ENCODE measurements at regions not wholly inside any gene's neighbourhood (a gene's known extent, or its start where the extent isn't known, plus 50 kb on each side); places are given as distances from the start of the nearest gene placed in this dataset.
"Not testable (repeated sequence)": the region's sequence is repeated elsewhere in the genome, so short reads cannot be mapped to it uniquely, and the experiment has no call there.

DNA sequence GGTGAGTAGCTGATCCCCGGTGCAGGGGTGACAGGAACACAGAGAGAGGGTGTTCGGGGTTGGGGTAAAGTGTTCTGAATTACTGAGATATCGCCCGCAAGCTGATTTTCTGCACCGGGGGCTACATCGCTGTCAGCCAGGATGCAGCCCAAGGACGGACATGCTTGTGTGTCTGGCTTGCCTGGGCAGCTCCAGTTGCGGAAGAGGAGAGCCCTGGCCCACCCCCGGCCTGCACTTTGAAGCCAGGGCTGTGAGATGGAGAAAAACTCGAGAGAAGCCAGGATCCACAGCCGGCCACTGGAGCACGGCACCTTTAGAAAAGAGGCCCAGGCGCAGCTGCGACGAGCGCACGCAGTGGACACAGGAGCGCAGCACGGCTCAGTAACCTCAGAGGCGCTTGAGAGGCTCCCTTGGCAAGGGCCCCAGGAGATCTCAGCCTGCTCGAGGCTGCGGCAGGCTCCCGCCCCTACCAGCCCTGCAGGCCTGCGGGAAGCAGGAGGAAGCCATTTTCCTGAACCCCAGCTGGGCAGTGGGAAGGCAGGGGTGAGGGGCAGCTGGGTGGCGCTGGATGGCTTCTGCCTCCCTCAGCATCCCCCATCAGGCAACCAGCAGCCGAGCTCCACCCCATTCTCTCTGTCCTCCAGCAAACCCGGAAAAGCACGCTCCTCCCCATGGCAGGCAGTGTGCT lies 59.2 kb downstream of the C9orf50 start:
- DNase-seq (ENCODE audit: extremely low read depth in 1 of 2, low read depth in 1 of 2), result no peak

DNA sequence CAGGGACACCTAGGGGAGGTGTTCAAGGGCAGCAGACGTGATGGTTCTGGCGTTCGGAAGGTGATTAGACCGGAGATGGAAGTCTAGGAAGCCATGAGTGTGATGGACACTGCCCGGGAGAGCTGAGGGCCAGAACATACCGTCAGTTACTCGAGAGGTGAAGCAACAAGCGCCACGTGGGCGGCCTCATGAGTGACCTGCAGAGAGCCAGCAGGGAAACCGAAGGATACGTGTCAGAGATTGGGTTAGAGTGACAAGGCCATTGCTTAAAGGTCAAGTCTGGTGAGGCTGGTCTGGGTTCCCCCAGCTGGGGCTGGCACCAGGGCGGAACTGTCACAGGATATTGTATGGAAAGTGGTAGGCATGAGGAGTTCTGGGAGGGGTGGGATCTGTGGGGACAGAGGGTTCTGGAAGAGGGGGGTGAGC lies 60.0 kb downstream of the C9orf50 start:
- no peak for DNase-seq (ENCODE audit: extremely low read depth in 1 of 2, low read depth in 1 of 2)

GRCh38 chr9:129559506-129559881 lies 61.4 kb downstream of the C9orf50 start:
- DNase-seq (ENCODE audit: extremely low read depth in 1 of 2, low read depth in 1 of 2), result no peak

GRCh38 chr9:129558551-129559505 lies 62.1 kb downstream of the C9orf50 start:
- DNase-seq (ENCODE audit: extremely low read depth in 1 of 2, low read depth in 1 of 2), result no peak

GRCh38 chr9:129558063-129558550 lies 62.8 kb downstream of the C9orf50 start:
- DNase-seq (ENCODE audit: extremely low read depth in 1 of 2, low read depth in 1 of 2), result no peak

DNA sequence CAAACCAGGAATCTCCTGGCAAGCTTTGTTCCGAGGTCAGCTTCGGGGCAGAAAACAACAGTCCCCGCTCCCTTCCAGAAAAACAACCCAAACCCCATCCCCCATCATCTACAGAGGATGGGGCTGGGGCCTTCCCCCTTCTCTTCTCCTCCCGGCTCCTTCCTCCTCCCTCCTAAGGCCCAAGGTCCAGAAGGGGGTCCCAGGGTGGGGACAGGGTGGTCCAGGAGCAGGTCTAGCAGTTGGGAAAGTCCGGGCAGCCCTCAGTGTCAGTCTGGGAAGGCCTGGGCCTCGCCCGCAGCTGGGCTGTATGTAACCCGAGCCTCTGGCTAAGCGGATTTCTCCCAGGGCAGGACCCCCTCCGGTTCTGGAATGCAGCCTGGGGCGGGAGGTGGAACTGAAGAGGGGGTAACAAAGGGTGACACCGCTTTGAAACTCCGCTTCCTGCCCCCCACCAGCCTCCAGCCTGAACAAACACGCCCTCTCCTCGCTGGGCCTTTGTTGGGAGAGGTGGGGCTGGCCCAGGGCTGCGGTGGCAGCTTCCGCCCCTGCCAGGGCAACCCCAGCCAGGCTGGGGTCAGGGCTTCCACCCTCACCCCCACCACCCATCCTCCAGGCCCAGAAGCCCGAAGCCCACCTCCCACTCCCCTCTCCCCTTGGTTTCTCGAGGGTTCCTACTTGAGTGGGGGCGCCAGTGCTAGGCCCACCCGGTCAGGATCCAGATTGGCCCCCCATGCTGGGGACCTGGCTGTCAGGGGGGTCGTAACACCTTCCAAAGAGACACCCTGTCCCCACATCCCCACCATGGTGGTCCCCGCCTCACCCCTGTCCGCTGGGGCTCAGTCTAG lies 63.5 kb downstream of the C9orf50 start:
- no peak for DNase-seq (ENCODE audit: extremely low read depth in 1 of 2, low read depth in 1 of 2)

- DNase-seq (ENCODE audit: extremely low read depth in 1 of 2, low read depth in 1 of 2), result no peak
Measured at GRCh38 chr9:129556491-129557191, 64.3 kb downstream of the C9orf50 start.

DNA sequence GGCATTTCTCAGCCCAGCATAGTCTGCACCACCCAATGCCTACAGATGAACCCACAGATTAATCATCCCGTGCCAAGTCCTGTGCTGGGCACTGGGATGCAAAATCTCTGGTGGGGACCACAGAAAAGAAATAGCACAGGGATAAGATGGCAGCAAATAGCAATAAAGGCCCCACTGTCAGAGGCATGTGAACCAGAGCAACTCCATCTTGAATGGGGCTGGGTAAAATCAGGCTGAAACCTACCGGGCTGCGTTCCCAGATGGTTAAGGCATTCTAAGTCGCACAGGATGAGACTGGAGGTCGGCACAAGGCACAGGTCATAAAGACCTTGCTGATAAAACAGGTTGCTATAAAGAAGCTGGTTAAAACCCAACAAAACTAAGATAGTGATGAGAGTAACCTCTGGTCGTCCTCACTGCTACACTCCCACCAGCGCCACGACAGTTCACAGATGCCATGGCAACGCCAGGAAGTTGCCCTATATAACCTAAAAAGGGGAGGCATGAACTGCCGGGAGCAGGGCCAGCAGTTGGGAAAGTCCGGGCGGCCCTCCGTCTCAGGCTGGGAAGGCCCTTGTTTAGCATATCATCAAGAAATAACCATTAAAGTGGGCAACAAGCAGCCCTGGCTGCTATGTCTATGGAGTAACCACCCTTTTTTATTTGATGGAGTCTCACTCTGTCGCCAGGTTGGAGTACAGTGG lies 65.2 kb downstream of the C9orf50 start:
- no peak for DNase-seq (ENCODE audit: extremely low read depth in 1 of 2, low read depth in 1 of 2)

DNA sequence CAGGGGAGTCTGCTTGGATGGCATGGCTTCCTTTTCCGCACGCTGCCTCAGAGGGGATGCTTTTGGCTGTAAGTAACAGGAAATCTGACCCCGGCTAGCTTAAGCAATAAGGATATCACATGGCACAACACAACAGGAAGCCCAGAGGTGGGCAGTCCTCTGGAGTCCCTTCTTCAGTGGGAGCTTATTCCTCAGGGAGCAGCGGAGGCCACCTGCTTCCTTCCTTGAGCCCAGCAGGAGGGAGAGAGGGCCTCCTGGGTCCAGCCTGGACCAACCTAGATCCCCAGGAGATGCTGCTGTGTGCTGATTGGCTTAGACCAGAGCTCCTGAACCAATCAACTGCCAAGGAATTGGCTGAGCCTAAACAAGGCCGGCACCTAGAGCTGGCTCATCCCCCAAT lies 66.3 kb downstream of the C9orf50 start:
- DNase-seq (ENCODE audit: extremely low read depth in 1 of 2, low read depth in 1 of 2), result no peak

DNA sequence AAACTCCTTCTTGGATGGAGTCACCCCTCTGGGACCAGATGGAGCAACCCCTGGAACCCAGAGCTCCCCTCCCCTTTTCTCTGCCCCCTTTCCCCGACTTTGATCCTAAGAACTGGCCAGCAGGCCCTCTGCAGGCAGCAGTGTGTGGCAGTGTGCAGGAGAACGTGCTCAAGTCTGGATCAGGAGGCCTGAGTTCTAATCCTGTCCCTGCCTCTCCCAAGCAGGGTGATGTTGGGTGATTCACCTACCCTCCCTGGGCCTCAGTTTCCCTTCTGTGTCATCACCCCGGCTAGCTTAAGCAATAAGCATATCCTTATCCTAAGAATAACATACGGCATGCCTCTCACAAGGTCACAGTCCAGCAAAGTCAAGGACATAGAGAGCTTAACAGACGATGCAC lies 67.6 kb downstream of the C9orf50 start:
- DNase-seq (ENCODE audit: extremely low read depth in 1 of 2, low read depth in 1 of 2), result no peak

GRCh38 chr9:129552064-129552463 lies 68.8 kb downstream of the C9orf50 start:
- DNase-seq (ENCODE audit: extremely low read depth in 1 of 2, low read depth in 1 of 2), result no peak

DNA sequence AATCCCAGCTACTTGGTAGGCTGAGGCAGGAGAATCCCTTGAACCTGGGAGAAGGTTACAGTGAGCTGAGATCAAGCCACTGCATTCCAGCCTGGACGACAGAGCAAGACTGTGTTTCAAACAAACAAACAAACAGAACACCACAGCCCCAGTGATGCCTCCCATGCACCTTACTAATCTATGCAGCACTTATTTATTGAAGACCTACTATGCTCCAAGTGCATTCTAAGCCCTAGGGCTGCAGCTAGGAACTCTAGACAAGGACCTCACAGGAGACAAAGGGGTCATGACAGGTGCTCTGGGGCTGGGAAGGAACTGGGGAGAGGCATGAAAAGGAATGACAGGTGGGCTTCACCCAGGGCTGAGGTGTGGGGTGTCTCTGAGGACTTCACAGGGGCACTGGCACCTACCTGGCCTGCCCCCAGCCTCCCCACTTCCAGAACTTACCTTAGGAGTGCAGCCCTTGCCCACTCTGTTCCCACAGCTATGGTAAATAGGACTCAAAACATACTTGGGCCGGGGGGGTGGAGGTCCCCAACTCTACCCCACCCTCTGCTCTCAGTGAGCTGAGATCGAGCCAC lies 69.4 kb downstream of the C9orf50 start:
- DNase-seq (ENCODE audit: extremely low read depth in 1 of 2, low read depth in 1 of 2), result no peak

DNA sequence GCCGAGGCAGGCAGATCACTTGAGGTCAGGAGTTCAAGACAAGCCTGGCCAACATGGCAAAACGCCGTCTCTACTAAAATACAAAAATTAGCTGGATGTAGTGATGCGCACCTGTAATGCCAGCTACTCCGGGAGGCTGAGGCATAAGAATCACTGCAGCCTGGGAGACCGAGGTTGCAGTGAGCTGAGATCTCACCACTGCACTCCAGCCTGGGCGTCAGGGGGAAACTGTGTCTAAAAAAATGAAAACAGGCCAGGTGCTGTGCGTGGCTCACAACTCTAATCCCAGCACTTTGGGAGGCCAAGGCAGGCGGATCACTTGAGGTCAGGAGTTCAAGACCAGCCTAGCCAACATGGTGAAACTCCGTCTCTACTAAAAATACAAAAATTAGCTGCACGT lies 69.9 kb downstream of the C9orf50 start:
- DNase-seq (ENCODE audit: extremely low read depth in 1 of 2, low read depth in 1 of 2), result not testable (repeated sequence)

DNA sequence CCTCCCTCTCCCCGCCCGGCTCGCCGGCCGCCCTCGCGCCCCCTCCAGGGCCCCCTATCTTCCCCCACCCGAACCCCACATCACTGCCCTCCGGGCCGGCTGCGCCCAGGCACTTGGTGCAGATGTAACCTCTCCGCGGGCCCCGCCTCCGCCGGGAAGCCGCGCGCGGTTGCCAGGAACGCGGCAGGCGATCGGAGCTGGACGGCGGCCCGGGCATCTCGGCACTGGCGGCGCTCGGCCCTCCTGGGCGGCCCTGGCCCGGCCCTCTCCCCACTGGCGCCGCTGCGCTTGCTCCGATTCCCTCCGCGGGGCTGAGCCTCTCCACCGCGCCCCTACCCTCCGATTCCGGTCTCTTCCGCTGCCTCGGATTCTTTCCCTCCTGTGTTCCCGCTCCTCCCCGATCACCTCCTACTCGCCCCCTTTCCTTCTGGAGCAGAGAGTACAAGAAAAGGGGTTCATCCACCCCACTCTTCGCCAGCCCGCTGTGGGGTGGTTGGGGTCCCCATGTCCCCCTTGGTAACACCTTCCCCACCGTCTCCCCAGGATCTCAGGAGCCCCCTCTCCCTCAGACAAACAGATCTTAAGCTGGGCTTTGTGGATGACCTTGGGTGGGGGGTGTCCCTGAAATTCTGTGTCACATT lies 70.6 kb downstream of the C9orf50 start:
- no peak for DNase-seq (ENCODE audit: extremely low read depth in 1 of 2, low read depth in 1 of 2)

DNA sequence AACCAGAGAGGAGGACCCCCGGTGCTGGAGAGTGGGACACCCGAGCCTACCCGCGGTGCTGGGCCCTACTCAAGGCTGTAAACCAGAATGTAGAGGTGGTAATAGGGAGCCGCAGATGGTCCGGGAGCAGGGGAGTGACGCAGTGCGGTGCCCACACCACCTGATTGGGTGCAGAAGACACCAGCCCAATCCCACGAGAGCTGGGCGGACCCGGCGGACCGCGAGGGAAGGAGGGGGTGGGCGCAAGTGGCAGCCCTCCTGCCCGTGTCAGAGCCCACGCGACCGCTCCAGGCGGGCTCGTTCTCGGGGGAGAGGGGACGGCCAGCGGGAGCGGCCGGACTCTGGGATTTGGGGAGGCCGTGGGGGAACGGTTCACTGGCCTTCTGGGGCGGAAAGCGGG lies 71.2 kb downstream of the C9orf50 start:
- DNase-seq (ENCODE audit: extremely low read depth in 1 of 2, low read depth in 1 of 2), result no peak

DNA sequence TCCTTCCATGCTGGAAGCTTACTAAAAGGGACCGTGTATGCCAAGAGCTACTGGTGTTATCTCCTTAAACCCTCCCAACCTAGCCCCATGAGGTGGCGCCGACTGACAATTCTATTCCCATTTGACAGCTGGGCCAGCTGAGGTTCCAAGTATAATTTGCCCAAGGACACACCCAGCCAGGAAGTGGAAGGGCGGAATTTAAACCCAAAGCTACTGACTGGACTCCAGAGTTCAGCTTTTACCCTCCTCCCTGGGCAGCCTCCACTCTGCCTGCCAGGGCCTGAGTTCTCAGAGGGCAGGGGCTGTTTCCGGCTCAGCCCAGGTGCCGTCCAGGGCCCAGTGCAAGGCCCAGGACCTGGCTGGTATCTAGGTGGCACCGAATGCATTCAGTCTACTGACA lies 71.8 kb downstream of the C9orf50 start:
- DNase-seq (ENCODE audit: extremely low read depth in 1 of 2, low read depth in 1 of 2), result no peak

GRCh38 chr9:129548571-129549135 lies 72.2 kb downstream of the C9orf50 start:
- DNase-seq (ENCODE audit: extremely low read depth in 1 of 2, low read depth in 1 of 2), result no peak

DNA sequence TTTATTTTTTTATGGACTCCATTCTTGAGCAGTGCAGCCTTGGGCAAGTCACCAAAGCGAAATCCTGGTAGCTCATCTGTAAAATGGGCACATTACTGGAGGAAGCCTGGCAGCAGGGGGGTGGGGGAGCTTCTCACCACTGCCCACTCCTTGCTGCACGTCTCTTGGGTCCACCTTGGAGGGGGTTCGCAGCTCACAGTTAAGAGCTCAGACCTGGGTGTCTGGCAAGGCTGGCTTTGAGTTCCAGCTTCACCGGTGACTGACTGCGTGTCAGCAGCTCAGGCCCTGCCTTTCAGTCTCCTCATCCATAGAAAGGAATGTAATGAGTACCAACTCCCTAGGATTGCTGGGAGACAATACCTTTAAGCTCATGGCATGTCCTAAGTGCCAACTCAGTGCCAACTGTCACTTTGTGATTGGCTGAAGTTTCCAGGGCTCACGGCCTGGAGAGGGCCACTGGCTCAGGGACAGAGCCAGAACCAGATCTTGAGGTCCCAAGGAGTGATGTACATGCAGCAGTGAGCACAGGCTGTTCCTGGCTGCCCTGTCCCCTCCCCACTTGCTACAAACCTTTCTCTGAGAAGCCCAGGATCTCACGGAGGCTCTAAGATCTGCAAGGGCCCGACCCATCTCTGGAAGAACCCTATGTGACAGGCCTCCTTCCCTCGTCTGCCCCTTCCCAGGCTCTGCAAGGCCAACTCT lies 72.9 kb downstream of the C9orf50 start:
- DNase-seq (ENCODE audit: extremely low read depth in 1 of 2, low read depth in 1 of 2), result no peak
